ENCODE measurements at regions not wholly inside any gene's neighbourhood (a gene's known extent, or its start where the extent isn't known, plus 50 kb on each side); places are given as distances from the start of the nearest gene placed in this dataset.

- TF ChIP-seq SREBF2 (IDR thresholded peaks at IDR 0.05) (no peak), HMGXB4 (CRISPR knock-in tag; IDR thresholded peaks at IDR 0.05; ENCODE audit: borderline replicate concordance) (no peak), PBX3 (IDR thresholded peaks at IDR 0.05) (no peak), EHMT2 (IDR thresholded peaks at IDR 0.05; ENCODE audit: low read depth) (no peak), EHF (CRISPR knock-in tag; IDR thresholded peaks at IDR 0.05) (no peak)
- peaks cover 20% of the 10 kb centered on the region; the same call in 2 of the 3 replicates for H3K4me1 ChIP-seq
- no peak overlapping the region for H3K27ac ChIP-seq
- no peak for FAIRE-seq
- no peak overlapping the region for H3K4me3 ChIP-seq
- H3K4me2 ChIP-seq = no peak overlapping the region
- no peaks in the 10 kb centered on the region for H3K9me3 ChIP-seq
- no peak for ATAC-seq
- WGBS (ENCODE audit: missing lambda C conversion rate) = 79% methylated on average over 1 of the region's 1 CpG
- POLR2A ChIA-PET = no interaction called here
- CTCF ChIA-PET = no interaction called here
- no peak for DNase-seq (ENCODE audit: low read depth in 1 of 2, low spot score in 1 of 2)
Measured at GRCh38 chr2:53095227-53095626, 672.4 kb upstream of the CHAC2 start.

- FAIRE-seq = no peak
- CTCF ChIA-PET = no interaction called here
- 22% methylated on average over 1 of the region's 1 CpG for WGBS (ENCODE audit: missing lambda C conversion rate)
- peaks cover 6% of the 10 kb centered on the region; the same call in 1 of the 3 replicates for H3K4me1 ChIP-seq
- no peak for ATAC-seq
- POLR2A ChIA-PET = no interaction called here
- no peak for DNase-seq (ENCODE audit: low read depth in 1 of 2, low spot score in 1 of 2)
- H3K4me3 ChIP-seq = no peak overlapping the region
- H3K9me3 ChIP-seq = no peaks in the 10 kb centered on the region
- TF ChIP-seq HMGXB4 (CRISPR knock-in tag; IDR thresholded peaks at IDR 0.05; ENCODE audit: borderline replicate concordance) = no peak
- TF ChIP-seq MAFK (IDR thresholded peaks at IDR 0.05; ENCODE audit: partially characterized antibody) = peak; percentile 43
- H3K27ac ChIP-seq = no peak overlapping the region
- H3K4me2 ChIP-seq = no peak overlapping the region
Measured at GRCh38 chr2:53093355-53093754, 674.2 kb upstream of the CHAC2 start.

GRCh38 chr2:53091183-53091582, 676.4 kb upstream of the CHAC2 start:
- DNase-seq (ENCODE audit: low read depth in 1 of 2, low spot score in 1 of 2) = no peak
- Histone ChIP-seq H3K27ac (no peak overlapping the region), H3K4me1 (peaks cover 12% of the 10 kb centered on the region; the same call in 1 of the 3 replicates), H3K4me2 (no peak overlapping the region), H3K9me3 (no peaks in the 10 kb centered on the region), H3K4me3 (no peak overlapping the region)
- FAIRE-seq = no peak
- TF ChIP-seq CTCF (IDR thresholded peaks at IDR 0.05) (no peak), HOXA7 (CRISPR knock-in tag; IDR thresholded peaks at IDR 0.05) (no peak), JUN (IDR thresholded peaks at IDR 0.05) (no peak), HES2 (IDR thresholded peaks at IDR 0.05) (no peak), CHD2 (IDR thresholded peaks at IDR 0.05; ENCODE audit: low read length, partially characterized antibody) (no peak), POLR2AphosphoS2 (conservative IDR thresholded peaks at IDR 0.05; ENCODE audit: low read length) (no peak), EHMT2 (IDR thresholded peaks at IDR 0.05; ENCODE audit: low read depth) (no peak), HEYL (CRISPR knock-in tag; IDR thresholded peaks at IDR 0.05) (no peak), USF2 (IDR thresholded peaks at IDR 0.05) (no peak), ESRRA (IDR thresholded peaks at IDR 0.05; ENCODE audit: borderline replicate concordance, low read length) (no peak), FOSB (CRISPR knock-in tag; IDR thresholded peaks at IDR 0.05) (no peak), NR3C1 (IDR thresholded peaks at IDR 0.05) (no peak), NPAS2 (CRISPR knock-in tag; IDR thresholded peaks at IDR 0.05; ENCODE audit: borderline replicate concordance) (no peak), ZNF302 (CRISPR knock-in tag; IDR thresholded peaks at IDR 0.05) (no peak), POLR2A (IDR thresholded peaks at IDR 0.05; ENCODE audit: low read length) (no peak)
- ATAC-seq = no peak
- CTCF ChIA-PET = no interaction called here
- POLR2A ChIA-PET = no interaction called here

Data from A549 (cell line).